ENCODE measurements at regions not wholly inside any gene's neighbourhood (a gene's known extent, or its start where the extent isn't known, plus 50 kb on each side); places are given as distances from the start of the nearest gene placed in this dataset.

DNA sequence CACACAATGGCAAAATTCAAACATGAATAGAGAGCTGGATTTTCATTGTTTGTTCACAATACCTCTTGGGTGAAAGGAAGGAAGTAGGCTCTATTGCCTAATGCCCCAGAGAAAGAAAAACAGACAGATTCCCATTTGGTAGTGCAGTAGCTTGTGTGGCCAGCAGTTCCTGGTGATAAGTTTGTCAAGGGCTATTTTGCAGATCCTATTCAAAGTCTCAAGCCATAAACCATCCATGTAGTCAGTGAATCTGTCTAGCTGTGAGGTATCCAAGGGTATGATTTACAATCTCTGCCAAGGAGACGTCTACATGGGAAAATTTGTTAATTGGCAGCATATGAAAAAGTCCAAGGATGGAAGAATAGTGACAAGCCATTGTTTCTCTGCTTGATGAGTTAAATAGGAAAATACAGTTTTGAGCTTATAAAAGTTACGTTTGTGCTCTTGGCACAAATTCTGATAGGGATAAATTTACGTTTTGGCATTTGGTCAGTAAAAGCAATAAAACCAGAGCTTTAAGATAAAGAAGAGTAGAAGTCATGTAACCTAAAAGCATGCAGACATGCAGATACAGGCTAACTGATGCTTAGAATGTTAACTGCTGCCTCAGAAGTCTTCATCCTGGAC lies 269.1 kb downstream of the GATA3 start:
- H3K4me3 ChIP-seq, result no peak overlapping the region
- 13 to 48% methylated on average over 3 of the region's 3 CpGs for WGBS, 2 donors
- H3K27me3 ChIP-seq, result peaks cover 0 to 29% (median 4%) of the 10 kb centered on the region in 3 donors
- no peaks in the 10 kb centered on the region for H3K4me1 ChIP-seq
- no peak for TF ChIP-seq POLR2A (IDR thresholded peaks at IDR 0.05)
- TF ChIP-seq EP300 (IDR thresholded peaks at IDR 0.05), result no peak
- TF ChIP-seq, protein P1, sequence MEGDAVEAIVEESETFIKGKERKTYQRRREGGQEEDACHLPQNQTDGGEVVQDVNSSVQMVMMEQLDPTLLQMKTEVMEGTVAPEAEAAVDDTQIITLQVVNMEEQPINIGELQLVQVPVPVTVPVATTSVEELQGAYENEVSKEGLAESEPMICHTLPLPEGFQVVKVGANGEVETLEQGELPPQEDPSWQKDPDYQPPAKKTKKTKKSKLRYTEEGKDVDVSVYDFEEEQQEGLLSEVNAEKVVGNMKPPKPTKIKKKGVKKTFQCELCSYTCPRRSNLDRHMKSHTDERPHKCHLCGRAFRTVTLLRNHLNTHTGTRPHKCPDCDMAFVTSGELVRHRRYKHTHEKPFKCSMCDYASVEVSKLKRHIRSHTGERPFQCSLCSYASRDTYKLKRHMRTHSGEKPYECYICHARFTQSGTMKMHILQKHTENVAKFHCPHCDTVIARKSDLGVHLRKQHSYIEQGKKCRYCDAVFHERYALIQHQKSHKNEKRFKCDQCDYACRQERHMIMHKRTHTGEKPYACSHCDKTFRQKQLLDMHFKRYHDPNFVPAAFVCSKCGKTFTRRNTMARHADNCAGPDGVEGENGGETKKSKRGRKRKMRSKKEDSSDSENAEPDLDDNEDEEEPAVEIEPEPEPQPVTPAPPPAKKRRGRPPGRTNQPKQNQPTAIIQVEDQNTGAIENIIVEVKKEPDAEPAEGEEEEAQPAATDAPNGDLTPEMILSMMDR (IDR thresholded peaks at IDR 0.05), result no peak
- intact Hi-C loops (cut with DNase I), result no loop called here
- no peak for DNase-seq
- no peak overlapping the region for H3K27ac ChIP-seq
- H3K36me3 ChIP-seq, result no peaks in the 10 kb centered on the region
- H3K9me3 ChIP-seq, result no peaks in the 10 kb centered on the region

DNA sequence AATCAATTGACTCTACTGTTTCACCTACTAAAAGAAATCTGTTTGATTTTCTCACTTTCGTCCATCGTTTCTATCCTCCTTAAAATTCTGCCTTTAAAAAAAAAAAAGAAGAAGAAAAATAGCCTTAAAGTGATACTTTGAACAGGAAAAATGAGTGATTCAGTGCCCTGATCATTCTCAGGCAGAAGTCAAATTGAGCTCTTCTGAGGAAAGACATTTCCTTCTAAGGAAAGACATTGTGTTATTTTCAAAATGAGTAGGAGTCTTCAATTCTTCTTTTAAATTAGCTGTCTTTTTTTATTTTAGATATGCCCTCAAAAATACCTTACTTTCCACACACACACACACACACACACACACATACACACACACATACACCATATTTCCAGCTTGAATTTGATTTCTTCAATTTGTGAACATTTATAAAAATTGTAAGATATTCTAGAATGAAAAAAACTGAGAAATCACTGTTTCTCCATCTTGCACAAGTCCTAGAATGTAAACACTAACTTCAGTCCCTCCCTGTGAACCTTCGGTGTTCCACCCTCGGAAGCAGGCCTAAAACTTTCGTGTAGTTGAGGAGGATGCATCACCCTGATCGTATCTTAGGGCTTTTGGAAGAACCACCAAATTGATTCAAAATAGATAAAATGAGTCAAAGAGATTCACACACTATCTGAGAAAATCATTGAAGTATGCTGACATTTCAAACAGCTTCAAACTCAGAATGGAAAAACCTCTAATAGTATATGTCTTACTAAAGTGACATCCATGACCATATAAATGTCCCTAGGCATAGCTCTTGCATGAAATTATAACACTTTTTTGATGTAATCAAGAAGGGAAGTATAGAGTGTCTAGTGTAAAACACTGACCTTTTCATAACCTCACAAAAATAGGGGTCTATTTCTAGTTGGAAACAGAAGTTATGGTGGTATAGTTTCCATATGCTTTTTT lies 270.8 kb downstream of the GATA3 start:
- H3K36me3 ChIP-seq, result no peaks in the 10 kb centered on the region
- H3K27ac ChIP-seq, result no peak overlapping the region
- H3K4me3 ChIP-seq, result no peak overlapping the region
- 74 to 75% methylated on average over 6 of the region's 6 CpGs for WGBS, 2 donors
- no peaks in the 10 kb centered on the region for H3K4me1 ChIP-seq
- intact Hi-C loops (cut with DNase I), result no loop called here
- no peaks in the 10 kb centered on the region for H3K9me3 ChIP-seq
- TF ChIP-seq, protein P1 (IDR thresholded peaks at IDR 0.05), result no peak
- TF ChIP-seq POLR2AphosphoS5 (IDR thresholded peaks at IDR 0.05), result no peak
- no peak for TF ChIP-seq POLR2A (IDR thresholded peaks at IDR 0.05)
- TF ChIP-seq EP300 (IDR thresholded peaks at IDR 0.05), result no peak
- H3K27me3 ChIP-seq, result peaks cover 4 to 32% (median 5%) of the 10 kb centered on the region in 3 donors
- DNase-seq, result no peak

DNA sequence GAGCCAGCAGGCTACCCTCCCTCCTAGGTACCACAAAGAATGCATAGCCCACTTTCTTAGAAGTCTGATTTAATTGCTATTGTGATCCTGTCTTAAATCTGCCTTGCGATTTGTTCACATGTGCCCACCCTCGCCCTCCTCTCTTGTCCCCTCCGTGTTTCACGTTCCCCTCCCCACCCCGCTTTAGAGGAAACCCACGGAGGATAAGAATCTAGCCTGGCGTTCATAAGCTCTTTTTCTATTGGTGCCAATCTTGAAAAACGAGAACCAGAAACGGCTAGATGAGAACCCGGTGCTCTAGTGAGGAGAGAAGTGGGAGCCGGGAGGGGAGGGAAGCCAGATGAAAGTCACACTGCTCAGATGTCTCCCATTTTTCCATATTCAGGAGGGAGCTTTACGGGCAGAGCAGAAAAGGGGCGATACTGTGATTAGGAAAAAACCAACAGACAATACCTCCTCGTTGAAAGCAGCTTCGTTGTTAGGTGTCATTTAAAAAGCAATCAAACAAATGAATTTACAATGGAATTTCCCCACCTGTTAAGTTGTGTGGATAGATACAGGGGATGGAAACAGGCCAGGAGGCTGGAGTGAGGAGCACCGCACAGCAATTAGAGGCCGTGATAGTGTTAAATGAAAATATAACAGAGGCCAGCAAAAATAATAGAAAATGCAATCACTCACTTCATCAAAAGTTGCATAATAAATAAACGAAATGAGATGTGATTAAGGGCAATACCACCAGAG lies 272.1 kb downstream of the GATA3 start:
- Histone ChIP-seq H3K27ac (no peak overlapping the region), H3K36me3 (no peaks in the 10 kb centered on the region), H3K27me3 (peaks cover 0 to 37% (median 17%) of the 10 kb centered on the region in 3 donors), H3K9me3 (no peaks in the 10 kb centered on the region), H3K4me3 (no peak overlapping the region), H3K4me1 (no peaks in the 10 kb centered on the region)
- 55 to 60% methylated on average over 18 of the region's 18 CpGs for WGBS, 2 donors
- TF ChIP-seq, protein P1 (IDR thresholded peaks at IDR 0.05), result no peak
- TF ChIP-seq EP300 (IDR thresholded peaks at IDR 0.05) (no peak), POLR2A (IDR thresholded peaks at IDR 0.05) (no peak), POLR2AphosphoS5 (IDR thresholded peaks at IDR 0.05) (no peak)
- no peak for DNase-seq
- intact Hi-C loops (cut with DNase I), result no loop called here

DNA sequence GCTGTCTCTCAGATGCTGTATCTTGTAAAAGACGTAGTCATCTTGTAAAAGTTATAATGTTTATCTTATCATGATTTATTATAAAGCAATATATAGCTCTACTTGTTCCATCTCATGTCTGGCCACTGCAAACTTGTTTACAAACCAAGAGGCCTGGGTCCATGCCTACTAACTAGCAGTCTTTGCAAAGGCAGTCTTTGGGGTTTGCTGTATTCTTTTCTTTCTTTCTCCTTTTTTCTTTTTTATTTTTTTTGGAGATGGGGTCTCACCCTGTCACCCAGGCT lies 272.6 kb downstream of the GATA3 start:
- 10 to 59% methylated on average over 1 of the region's 1 CpG for WGBS, 2 donors
- no peak for DNase-seq
- TF ChIP-seq EP300 (IDR thresholded peaks at IDR 0.05) (no peak), POLR2A (IDR thresholded peaks at IDR 0.05) (no peak), POLR2AphosphoS5 (IDR thresholded peaks at IDR 0.05) (no peak)
- TF ChIP-seq, protein P1 (IDR thresholded peaks at IDR 0.05), result no peak
- intact Hi-C loops (cut with DNase I), result no loop called here
- Histone ChIP-seq H3K9me3 (no peaks in the 10 kb centered on the region), H3K4me1 (peaks cover 0 to 2% (median under 1%) of the 10 kb centered on the region in 4 donors), H3K36me3 (no peaks in the 10 kb centered on the region), H3K27me3 (peaks cover 0 to 41% (median 17%) of the 10 kb centered on the region in 3 donors), H3K27ac (no peak overlapping the region), H3K4me3 (no peak overlapping the region)
